Gastroesophageal sphincter (tissue), 4 donors: ENCODE measurements at regions not wholly inside any gene's neighbourhood (a gene's known extent, or its start where the extent isn't known, plus 50 kb on each side); places are given as distances from the start of the nearest gene placed in this dataset.

Experiments
- ATAC-seq: fragments of 150-250 bp; one replicate; pipeline ENCODE4 v1.9.1; 2016; ENCODE audit warnings: mild to moderate bottlenecking, moderate library complexity
- H3K27ac ChIP-seq, 4 donors: fragments of 200-600 bp; sonication (generic) in 3 of 4; 1 replicate in 3 of 4; 2 replicates in 1 of 4; pipeline ENCODE4 v1.5.1; 2016 to 2019
- H3K27me3 ChIP-seq: fragments of 200-600 bp; sonication (generic); one replicate; pipeline ENCODE4 v1.5.1; 2019
- H3K36me3 ChIP-seq, 2 donors: fragments of 200-600 bp; sonication (generic); one replicate each; pipeline ENCODE4 v1.5.1; 2019; ENCODE audit warnings: control low read depth in 1 of 2
- H3K4me1 ChIP-seq, 3 donors: fragments of 200-600 bp; sonication (generic); 1 replicate in 2 of 3; 2 replicates in 1 of 3; pipeline ENCODE4 v1.5.1; 2016 to 2019; ENCODE audit warnings: control low read depth in 2 of 3
- H3K4me3 ChIP-seq, 2 donors: fragments of 200-600 bp; sonication (generic); one replicate each; pipeline ENCODE4 v1.5.1; 2019; ENCODE audit warnings: mild to moderate bottlenecking in 1 of 2, moderate library complexity in 1 of 2
- H3K9me3 ChIP-seq, 3 donors: fragments of 200-600 bp; sonication (generic); one replicate each; pipeline ENCODE4 v1.5.1; 2017 to 2019; ENCODE audit warnings: control low read depth in 2 of 3
- EP300 ChIP-seq: sonication (generic); formaldehyde crosslinking; IDR thresholded peaks from one replicate; pipeline ENCODE4 v1.6.1; 2017; ENCODE audit warnings: antibody characterized with exemption, mild to moderate bottlenecking
- POLR2A ChIP-seq, 2 donors: fragments of 450-650 bp; IDR thresholded peaks; one replicate each; pipeline ENCODE4 v1.6.1; 2017; ENCODE audit warnings: antibody characterized with exemption in 2 of 2, mild to moderate bottlenecking in 2 of 2, moderate library complexity in 1 of 2
- POLR2AphosphoS5 ChIP-seq: sonication (generic); formaldehyde crosslinking; IDR thresholded peaks from one replicate; pipeline ENCODE4 v1.6.1; 2017; ENCODE audit warnings: antibody characterized with exemption
- WGBS, 2 donors: methylation state at CpG; one replicate each; pipeline ENCODE4 v1.1.5; 2018; ENCODE audit warnings: low coverage in 1 of 2; 5-methylcytosine and 5-hydroxymethylcytosine counted together
- TF ChIP-seq, protein P1 (sequence below), 4 experiments: fragments of 200-600 bp in 2 of 4; fragments of 450-650 bp in 2 of 4; sonication (generic) in 1 of 4; IDR thresholded peaks; one replicate each; pipeline ENCODE4 v1.5.1; 2017 to 2019; ENCODE audit warnings: antibody characterized with exemption in 4 of 4, mild to moderate bottlenecking in 2 of 4, moderate library complexity in 2 of 4

DNA sequence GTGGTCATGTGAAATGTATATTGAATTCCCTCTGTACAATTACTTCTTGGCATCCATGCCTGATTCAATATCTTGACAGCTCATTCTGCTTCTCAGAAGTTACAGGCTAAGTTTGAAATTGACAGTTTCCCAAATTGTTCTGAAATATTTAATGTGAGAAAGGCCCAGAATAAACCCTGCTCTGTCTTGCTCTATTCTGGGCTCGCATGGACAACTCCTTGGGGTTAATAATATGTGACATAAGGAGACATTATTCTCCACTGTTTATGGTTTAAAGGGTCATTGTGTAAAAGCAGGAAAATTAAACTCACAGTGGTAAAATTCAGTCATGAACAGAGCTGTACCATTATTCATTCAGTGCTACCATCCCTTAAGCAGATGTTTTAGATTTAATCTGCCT lies 160.7 kb upstream of the CNTNAP5 start:
- WGBS, 2 donors: 56% methylated on average over 1 of the region's 1 CpG
- H3K36me3 ChIP-seq: no peaks in the 10 kb centered on the region
- H3K27me3 ChIP-seq: no peaks in the 10 kb centered on the region
- H3K4me1 ChIP-seq: no peaks in the 10 kb centered on the region
- H3K27ac ChIP-seq: no peak overlapping the region
- no peak for TF ChIP-seq POLR2AphosphoS5
- TF ChIP-seq POLR2A (IDR thresholded peaks at IDR 0.05): no peak
- no peak for TF ChIP-seq EP300
- TF ChIP-seq, protein P1, sequence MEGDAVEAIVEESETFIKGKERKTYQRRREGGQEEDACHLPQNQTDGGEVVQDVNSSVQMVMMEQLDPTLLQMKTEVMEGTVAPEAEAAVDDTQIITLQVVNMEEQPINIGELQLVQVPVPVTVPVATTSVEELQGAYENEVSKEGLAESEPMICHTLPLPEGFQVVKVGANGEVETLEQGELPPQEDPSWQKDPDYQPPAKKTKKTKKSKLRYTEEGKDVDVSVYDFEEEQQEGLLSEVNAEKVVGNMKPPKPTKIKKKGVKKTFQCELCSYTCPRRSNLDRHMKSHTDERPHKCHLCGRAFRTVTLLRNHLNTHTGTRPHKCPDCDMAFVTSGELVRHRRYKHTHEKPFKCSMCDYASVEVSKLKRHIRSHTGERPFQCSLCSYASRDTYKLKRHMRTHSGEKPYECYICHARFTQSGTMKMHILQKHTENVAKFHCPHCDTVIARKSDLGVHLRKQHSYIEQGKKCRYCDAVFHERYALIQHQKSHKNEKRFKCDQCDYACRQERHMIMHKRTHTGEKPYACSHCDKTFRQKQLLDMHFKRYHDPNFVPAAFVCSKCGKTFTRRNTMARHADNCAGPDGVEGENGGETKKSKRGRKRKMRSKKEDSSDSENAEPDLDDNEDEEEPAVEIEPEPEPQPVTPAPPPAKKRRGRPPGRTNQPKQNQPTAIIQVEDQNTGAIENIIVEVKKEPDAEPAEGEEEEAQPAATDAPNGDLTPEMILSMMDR (IDR thresholded peaks at IDR 0.05): no peak
- ATAC-seq: no peak
- no peak overlapping the region for H3K4me3 ChIP-seq
- peaks cover 0 to 10% (median 0%) of the 10 kb centered on the region in 3 donors for H3K9me3 ChIP-seq

DNA sequence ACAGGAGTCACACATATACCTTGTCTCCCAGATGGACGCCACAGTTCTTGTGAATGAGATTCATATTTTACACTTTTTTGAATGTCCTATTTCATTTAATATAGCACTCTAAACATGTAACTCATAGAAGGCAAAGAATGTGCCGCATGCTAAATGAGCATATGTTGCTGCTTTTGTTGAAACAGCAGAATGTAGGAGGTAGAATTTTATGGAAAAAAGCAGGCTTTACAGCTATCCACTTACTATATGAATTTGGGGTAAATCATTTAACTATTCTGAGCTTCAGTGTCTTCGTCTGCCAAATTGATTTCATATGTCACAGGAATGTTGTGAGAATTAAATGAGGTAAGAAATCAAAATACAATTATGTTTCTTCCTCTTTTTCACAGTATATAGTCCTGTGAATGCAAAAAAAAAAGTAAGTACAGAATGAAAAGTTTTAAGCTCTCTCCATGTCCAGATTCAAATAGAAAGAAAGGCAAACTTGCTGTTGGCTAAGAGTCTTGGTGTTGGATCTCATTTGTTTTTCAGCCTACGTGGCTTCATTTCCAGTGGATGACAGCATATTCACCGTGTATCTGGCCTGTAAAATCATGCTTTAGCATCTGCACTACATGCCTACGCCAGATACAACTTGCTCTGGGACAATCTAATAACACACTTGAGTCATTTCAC lies 154.7 kb upstream of the CNTNAP5 start:
- Histone ChIP-seq H3K27me3 (no peaks in the 10 kb centered on the region), H3K27ac (no peak overlapping the region), H3K9me3 (no peaks in the 10 kb centered on the region), H3K36me3 (no peaks in the 10 kb centered on the region), H3K4me3 (no peak overlapping the region), H3K4me1 (no peaks in the 10 kb centered on the region)
- TF ChIP-seq POLR2A (IDR thresholded peaks at IDR 0.05): no peak
- TF ChIP-seq, protein P1 (IDR thresholded peaks at IDR 0.05): no peak
- TF ChIP-seq EP300: no peak
- TF ChIP-seq POLR2AphosphoS5: no peak
- ATAC-seq: no peak
- WGBS, 2 donors: 67 to 68% methylated on average over 6 of the region's 6 CpGs

DNA sequence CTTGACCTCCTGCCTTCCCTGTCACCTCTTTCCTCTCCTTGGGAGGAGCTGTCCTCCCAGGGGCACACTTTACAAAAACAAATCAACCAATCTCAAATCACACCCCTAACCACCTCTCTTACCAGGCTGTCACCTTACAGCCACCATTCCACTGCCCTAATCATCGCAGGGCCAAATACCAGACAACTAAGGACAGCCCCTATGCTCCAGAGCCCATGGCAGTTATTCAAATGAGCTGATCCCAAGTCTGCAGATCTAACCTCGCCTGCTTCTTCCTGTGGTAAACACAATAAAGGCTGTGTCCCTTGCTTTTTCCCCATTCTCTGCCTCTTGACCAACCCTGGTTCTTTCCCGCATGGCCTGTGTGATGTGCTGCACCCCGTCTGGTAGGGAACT lies 154.2 kb upstream of the CNTNAP5 start:
- ATAC-seq: no peak

DNA sequence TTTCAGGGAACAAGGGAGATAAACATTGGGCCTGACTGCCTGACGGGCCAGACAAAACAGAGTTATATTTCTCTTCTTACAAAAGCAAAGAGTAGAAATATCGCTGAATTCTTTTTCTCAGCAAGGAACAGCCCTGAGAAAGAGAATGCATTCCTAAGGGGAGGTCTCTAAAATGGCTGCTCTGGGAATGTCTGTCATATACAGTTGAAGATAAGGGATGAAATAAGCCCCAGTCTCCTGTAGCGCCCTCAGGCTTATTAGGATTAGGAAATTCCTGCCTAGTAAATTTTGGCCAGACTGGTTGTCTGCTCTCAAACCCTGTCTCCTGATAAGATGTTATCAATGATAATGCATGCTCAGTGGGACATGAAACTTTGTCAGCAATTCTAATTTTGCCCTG lies 134.9 kb upstream of the CNTNAP5 start:
- H3K4me3 ChIP-seq: no peak overlapping the region
- peaks cover 0 to 17% (median 0%) of the 10 kb centered on the region in 3 donors for H3K9me3 ChIP-seq
- ATAC-seq: no peak
- WGBS, 2 donors: 92 to 93% methylated on average over 3 of the region's 3 CpGs
- H3K27ac ChIP-seq: no peak overlapping the region
- TF ChIP-seq POLR2A (IDR thresholded peaks at IDR 0.05) (no peak), POLR2AphosphoS5 (no peak), EP300 (no peak)
- TF ChIP-seq, protein P1 (IDR thresholded peaks at IDR 0.05): no peak
- no peaks in the 10 kb centered on the region for H3K27me3 ChIP-seq
- H3K36me3 ChIP-seq: no peaks in the 10 kb centered on the region
- H3K4me1 ChIP-seq: no peaks in the 10 kb centered on the region

More for the DNA sequence above, 154.2 kb upstream of the CNTNAP5 start:
- no peak for TF ChIP-seq EP300
- no peak for TF ChIP-seq POLR2AphosphoS5
- TF ChIP-seq, protein P1 (IDR thresholded peaks at IDR 0.05): no peak
- TF ChIP-seq POLR2A (IDR thresholded peaks at IDR 0.05): no peak
- Histone ChIP-seq H3K27me3 (no peaks in the 10 kb centered on the region), H3K9me3 (no peaks in the 10 kb centered on the region), H3K36me3 (no peaks in the 10 kb centered on the region), H3K4me1 (no peaks in the 10 kb centered on the region), H3K4me3 (no peak overlapping the region), H3K27ac (no peak overlapping the region)
- 87% methylated on average over 4 of the region's 4 CpGs; no CpG with 5 or more reads in 1 of the 2 donors for WGBS, 2 donors

DNA sequence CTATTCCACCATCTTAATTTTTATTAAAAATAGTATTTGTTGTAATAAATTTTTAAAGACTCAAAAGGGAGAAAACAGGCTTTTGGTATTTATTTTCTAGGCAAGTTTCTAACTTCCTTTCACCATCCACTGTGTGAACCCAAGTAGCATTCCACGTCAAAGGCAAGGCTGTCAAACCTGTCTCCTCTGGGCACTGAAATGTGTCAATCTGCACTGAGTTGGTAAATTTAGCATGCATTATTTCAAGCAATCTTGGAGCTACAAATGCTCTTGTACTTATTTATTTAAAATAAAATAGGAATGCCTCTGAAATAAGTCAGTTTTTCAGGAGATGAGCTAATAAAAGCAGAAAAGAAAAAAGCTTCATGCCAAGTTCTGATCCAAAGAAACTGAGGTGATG lies 130.9 kb upstream of the CNTNAP5 start:
- H3K36me3 ChIP-seq: no peaks in the 10 kb centered on the region
- ATAC-seq: no peak
- 73 to 80% methylated on average over 1 of the region's 1 CpG for WGBS, 2 donors
- no peaks in the 10 kb centered on the region for H3K27me3 ChIP-seq
- no peaks in the 10 kb centered on the region for H3K4me1 ChIP-seq
- no peak for TF ChIP-seq POLR2A (IDR thresholded peaks at IDR 0.05)
- no peak overlapping the region for H3K4me3 ChIP-seq
- H3K27ac ChIP-seq: no peak overlapping the region
- peaks cover 0 to 17% (median 0%) of the 10 kb centered on the region in 3 donors for H3K9me3 ChIP-seq
